Retinal pigment epithelial cell (primary cell): ENCODE measurements at regions not wholly inside any gene's neighbourhood (a gene's known extent, or its start where the extent isn't known, plus 50 kb on each side); places are given as distances from the start of the nearest gene placed in this dataset.

Experiments
- DNase-seq: peaks from one replicate; pipeline ENCODE4 v3.0.0-alpha.2; 2010; ENCODE audit warnings: low read depth
- H3K4me3 ChIP-seq: 2 replicates; pipeline ENCODE4 v1.5.1; 2011; ENCODE audit warnings: mild to moderate bottlenecking, low read length, control low read depth, moderate library complexity
- CTCF ChIP-seq: conservative IDR thresholded peaks from 2 replicates; pipeline ENCODE4 v1.5.1; 2011; ENCODE audit warnings: low read depth, low read length, control low read depth, inconsistent platforms

- no peak overlapping the region for H3K4me3 ChIP-seq
- DNase-seq = no peak
- TF ChIP-seq CTCF = no peak
Observed at GRCh38 chr13:54194233-54195024, 1165.8 kb downstream of the OLFM4 start.

GRCh38 chr13:54196684-54197083 lies 1168.1 kb downstream of the OLFM4 start:
- TF ChIP-seq CTCF = no peak
- DNase-seq = no peak
- H3K4me3 ChIP-seq = no peak overlapping the region

GRCh38 chr13:54198911-54199310 lies 1170.3 kb downstream of the OLFM4 start:
- no peak for TF ChIP-seq CTCF
- H3K4me3 ChIP-seq = no peak overlapping the region
- no peak for DNase-seq

GRCh38 chr13:54206626-54207025 lies 1178.0 kb downstream of the OLFM4 start:
- DNase-seq = no peak
- TF ChIP-seq CTCF = no peak
- H3K4me3 ChIP-seq = no peak overlapping the region

- H3K4me3 ChIP-seq = no peak overlapping the region
- TF ChIP-seq CTCF = no peak
- peak; percentile 24 for DNase-seq
Observed at GRCh38 chr13:54210397-54211049, 1181.9 kb downstream of the OLFM4 start.

GRCh38 chr13:54216221-54216620 lies 1187.6 kb downstream of the OLFM4 start:
- no peak for DNase-seq
- TF ChIP-seq CTCF = no peak
- no peak overlapping the region for H3K4me3 ChIP-seq

- no peak for DNase-seq
- no peak for TF ChIP-seq CTCF
- no peak overlapping the region for H3K4me3 ChIP-seq
Observed at GRCh38 chr13:54226876-54227275, 1198.3 kb downstream of the OLFM4 start.
